GM18498 (cell line): ENCODE measurements at regions not wholly inside any gene's neighbourhood (a gene's known extent, or its start where the extent isn't known, plus 50 kb on each side); places are given as distances from the start of the nearest gene placed in this dataset.

ENCODE experiments used
- ATAC-seq: cut with Tn5 transposase; IDR thresholded peaks from one replicate; pipeline ENCODE4 v1.9.1; 2021; ENCODE audit warnings: mild to moderate bottlenecking, moderate library complexity; ENCODE audit not compliant: unreplicated experiment

DNA sequence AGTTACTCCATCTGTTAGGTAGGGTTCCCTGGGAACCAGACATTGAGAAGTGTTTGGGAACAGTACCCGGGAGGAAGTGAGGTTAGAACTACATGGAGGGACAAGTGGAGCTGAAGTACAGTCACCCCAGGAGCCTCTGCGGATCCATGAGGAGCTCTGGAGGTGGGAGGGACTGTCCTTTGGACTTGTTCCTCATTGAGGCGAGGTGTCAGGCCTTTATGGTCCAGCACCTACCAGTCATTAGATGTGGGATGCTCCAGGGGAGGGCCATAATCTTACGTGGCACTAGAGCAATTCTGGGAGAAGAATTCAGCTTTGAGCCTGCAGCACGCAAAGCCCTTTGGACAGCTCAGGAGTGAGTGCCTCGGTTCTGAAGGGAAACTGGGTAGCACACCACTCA lies 142.8 kb downstream of the DACT1 start:
- ATAC-seq = no peak

DNA sequence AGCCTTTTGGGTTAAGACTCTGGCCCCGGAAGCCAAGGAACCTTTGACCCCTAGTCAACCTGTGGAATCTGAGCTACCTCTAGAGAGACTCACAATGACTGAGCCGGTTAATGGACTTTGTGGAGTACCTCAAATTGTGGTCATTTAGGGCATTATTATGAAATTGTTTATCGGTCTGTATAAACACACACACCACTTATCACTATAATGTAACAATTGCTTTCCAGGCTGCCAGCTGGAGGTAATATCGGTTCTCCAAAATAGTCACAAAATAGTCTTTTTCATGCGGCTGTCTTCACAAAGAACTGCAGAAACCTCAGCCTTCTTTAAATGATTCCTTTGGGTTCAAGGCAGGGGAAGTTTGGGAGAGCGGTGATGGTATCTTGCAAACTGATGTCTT lies 144.2 kb downstream of the DACT1 start:
- ATAC-seq = no peak

DNA sequence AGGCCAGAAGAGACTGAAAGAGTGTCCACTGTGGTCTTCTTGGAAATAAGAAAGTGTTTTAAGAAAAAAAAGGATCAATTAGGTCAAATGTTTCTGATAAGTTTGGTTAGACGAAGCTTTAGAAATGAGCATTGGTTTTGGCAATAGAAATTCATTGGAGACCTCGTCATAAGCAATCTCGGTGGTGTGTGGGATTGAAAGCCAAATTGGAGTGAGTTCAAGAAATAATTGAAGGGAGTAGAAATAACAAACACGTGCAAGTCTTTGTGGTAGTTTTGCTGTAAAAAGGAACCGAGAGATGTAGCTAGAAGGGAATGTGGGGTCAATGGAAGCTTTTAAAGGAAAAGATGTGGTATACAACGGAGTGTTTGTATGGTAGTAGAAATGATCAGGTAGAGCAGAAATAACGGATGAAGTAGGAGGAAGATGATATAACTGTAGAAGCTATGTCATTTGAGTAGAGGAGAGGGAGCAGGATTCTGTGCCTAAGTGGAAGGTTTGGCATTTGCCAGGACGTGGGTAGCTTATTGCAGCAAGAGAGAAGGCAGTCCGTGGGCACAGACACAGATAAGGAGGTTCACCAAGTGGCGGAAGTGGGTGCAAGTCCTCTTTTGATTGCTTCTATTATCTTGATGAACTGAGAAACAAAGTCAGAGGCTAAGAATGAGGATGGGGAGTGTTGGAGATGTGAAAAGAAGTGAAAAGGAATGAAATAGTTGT lies 146.2 kb downstream of the DACT1 start:
- ATAC-seq = no peak

DNA sequence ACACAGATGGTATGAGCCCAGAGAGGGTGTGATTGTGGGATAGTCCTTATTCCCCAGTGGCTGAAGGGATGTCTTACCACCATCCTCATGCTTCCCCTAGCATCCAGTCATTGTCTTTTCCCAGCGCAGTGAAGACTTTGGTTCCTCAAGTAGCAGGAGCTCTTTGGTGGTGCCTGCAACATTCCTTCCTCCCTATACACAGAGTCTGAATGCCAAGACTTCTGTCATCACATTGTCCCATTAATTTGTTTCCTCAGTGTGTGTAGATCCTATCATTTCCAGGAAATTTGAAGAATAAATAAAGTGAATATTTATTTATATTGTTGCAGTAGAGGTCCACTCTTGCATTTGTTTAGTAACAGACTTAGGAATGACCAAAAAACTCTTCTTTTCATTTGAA lies 147.2 kb downstream of the DACT1 start:
- ATAC-seq = no peak

- ATAC-seq = no peak
Observed at GRCh38 chr14:58785701-58786100, 147.9 kb downstream of the DACT1 start.

- ATAC-seq = no peak
Observed at GRCh38 chr14:58787592-58787991, 149.8 kb downstream of the DACT1 start.

- ATAC-seq = no peak
Observed at GRCh38 chr14:58788655-58789503, 151.1 kb downstream of the DACT1 start.

DNA sequence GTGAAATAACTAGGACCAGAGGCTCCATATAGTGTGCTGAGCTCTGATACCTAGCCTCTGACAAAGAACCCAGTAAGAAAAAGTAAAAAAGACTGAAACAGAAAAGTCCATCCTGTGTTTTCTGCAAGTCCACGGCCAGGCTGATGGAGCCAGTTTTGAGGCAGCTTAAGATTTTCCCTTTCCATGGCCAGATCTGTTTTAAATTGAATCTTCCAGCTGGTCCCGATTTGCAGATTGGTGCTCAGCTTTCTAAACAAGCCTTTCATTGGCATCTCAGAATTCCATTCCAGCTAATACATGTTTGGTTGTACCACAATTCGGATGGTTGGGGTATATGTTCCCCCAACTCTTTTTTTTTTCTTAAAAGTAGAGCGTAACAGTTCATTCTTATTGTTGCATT lies 152.0 kb downstream of the DACT1 start:
- ATAC-seq = no peak

- no peak for ATAC-seq
Observed at GRCh38 chr14:58792416-58792815, 154.7 kb downstream of the DACT1 start.

DNA sequence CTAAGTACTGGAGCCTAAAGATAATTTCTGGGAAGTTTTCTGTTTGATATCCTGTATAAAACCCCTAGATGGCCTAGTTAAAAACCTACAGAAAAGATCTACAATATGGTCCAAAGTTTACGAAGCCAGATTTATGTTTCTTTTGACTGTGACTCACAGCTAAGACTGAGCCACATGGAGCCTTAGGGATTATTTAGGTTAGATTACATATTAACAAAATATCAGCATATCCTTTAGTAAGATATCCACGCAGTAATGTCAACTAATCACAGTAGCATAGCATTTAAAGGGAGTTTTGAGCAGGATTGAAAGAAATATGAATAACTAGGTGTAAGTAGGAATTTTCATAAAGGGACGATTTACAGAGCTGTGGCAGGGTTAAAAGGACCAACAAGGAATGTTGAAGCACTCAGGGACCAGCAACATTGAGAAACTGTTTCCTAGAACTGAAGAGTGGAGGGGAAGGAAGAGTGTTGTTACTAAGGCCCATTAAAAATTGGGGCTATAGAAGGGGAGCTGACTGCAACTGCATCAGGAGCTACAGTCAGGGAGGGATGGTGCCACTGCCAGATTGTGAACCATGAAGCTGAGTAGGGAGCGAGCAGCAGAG lies 155.5 kb downstream of the DACT1 start:
- no peak for ATAC-seq

DNA sequence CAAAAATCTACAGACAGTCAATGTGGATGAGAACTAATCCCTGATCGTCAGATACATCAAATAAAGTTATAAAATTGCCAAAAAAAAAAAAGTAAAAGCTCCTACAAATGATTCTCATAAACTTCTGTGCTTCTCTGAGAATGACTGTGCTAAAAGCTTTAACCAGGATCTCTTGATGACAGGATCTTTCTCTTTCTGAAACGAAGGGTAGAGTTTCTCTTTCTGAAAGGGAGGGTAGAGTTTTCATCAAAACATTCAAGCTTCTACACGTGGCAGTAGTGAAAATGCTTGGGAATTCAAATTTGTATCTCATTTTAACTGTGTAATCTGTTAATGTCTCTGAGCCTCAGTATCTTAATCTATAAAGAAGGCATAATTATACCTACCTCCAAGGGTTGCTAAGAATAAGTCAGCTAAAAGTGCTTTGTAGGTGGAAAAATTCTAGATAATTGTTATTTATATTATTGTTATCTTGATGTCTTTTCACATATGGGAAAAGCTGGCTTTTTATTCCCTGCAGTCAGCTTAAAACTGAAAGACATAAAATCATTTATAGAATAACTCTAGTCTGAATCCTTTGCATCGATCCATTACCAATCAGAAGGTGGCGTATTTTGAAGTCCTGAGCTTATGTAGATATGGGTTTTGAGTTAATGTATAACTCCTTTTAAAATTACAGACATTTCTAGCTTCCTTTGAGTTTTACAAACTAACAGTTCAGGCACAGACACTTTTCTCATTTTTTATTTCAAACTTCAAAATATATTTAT lies 157.4 kb downstream of the DACT1 start:
- peak; percentile 29 for ATAC-seq

- ATAC-seq = peak; percentile 28
Observed at GRCh38 chr14:58796242-58797009, 158.7 kb downstream of the DACT1 start.

DNA sequence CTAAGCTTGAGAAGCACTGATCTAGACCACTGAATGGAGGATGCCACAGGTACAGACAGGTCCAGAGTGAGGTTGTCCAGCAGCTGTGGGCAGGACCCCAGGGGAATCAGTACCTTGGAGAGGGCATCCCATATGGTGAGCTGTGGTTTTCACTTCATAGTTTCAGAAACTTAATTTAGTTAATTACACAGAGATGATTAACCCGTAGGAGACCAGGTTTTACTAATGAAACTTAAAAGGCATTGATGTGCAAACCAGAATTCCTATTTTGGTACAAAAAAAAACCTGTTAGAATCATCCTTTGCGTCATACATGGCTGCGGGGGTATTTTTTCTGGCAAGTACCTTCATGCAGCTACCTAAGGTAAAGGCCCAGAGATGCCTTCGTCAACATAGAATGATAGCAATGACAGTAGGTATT lies 159.3 kb downstream of the DACT1 start:
- ATAC-seq = peak; percentile 82

- ATAC-seq = no peak
Observed at GRCh38 chr14:58798173-58798572, 160.4 kb downstream of the DACT1 start.

DNA sequence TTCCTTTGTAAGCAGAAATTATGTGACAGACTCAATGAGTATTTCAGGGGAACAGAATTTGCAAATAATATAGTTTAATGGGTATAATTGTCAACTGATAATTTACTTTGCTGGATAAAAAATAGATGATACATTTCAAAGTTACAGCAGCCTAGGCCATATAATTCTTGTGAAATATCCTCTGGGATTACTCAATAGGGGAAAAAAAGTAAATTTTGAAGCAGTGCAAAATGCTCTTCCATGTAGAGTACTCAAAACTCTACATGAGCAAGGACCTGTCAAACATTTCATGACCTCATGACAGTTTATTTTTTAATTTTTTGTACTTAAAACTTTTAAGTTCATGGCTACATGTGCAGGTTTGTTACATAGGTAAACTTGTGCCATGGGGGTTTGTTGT lies 163.3 kb downstream of the DACT1 start:
- no peak for ATAC-seq

DNA sequence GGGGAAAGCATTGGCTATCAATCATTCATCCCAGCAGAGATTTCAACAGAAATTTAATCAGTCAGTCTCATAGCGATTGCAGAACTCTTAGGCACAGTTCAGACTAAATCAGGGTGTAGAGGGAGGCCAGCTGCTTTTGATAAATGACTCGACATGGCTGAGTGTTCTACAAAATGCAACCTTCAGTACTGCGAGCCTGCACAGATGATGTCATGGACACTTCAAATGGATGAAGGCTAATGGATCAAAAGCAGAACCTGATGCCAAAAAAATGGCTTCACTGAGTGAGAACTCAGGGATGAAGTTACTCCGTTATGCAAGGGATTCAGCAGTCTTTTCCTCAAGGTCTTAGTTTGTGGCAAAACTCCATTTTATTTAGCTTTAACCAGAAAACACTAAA lies 167.3 kb downstream of the DACT1 start:
- no peak for ATAC-seq

DNA sequence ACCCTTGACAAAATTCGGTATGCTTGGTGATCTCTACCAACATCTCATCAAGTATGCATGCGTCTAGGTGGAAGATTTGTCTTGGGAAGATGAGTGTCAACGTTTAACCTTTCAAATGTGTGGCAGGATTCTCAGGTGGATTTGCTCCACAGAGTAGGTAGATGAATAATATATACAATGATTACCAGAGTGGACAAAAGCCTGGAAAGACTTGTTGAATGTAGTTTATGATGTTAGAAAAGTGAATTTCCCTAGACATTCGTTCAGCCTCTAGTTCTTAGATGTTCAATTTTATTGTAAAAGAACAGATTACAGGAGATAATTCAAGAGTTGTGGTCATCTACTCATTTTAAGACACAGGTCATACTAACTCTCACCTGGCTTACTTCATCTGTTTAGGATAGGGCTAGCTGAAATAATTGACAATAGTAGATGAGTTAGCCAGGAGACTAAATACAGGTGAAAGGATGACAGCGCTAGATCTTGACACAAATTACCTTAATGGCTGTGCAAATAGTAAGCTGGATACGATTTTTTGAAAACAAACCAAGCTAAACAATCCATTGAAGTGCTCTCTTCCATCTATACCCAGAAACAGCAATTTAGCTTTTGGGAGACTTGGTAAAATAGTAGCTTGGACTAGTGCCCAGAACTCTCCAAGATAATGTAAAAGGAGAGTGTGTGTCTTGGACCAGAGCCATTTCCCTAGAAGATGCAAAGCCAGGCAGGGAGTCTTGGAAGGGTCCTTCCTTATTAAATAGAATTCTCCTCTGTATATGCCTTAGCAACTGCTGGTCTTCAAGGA lies 168.0 kb downstream of the DACT1 start:
- no peak for ATAC-seq

DNA sequence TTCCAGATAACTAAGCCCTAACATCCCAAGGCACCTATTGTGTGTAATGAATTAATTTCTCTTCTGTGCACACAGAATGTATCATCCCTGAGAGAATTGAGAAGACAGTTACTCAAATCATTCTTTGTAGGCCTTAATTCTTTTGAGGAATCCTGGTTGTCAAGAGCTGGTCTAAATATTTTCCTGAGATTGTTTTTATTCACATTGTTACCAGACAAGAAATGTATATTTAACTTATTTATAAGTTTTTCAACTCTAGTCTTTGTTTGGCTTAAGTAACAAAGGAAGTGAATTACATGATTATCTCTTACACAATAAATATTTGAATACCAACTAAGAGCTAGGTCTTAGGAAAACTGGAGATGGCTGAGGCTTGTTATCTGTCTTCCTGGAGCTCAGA lies 169.4 kb downstream of the DACT1 start:
- no peak for ATAC-seq

DNA sequence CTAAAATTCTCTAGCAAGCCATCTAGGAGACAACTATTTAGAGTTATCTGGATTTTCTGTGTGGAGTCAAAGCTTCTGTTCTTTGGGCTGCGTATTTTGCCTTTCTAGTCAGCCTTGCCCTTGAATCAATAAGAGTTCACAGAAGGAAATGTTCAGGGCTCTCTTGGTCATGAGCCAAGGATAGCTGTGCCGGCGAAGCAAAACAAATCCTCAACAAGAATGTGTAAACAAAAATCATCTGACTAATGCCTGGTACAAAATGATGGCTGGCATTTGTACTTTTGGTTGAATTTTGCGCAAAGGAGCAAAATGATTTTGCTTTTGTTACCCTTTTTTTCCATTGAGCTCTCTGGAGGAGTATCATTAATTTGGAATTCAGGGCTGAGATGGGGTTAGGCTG lies 171.1 kb downstream of the DACT1 start:
- ATAC-seq = no peak

- no peak for ATAC-seq
Observed at GRCh38 chr14:58809520-58809919, 171.8 kb downstream of the DACT1 start.
